HG03571 (cell line): ENCODE measurements at regions not wholly inside any gene's neighbourhood (a gene's known extent, or its start where the extent isn't known, plus 50 kb on each side); places are given as distances from the start of the nearest gene placed in this dataset.
A peak's percentile ranks its signal among the peaks of the same experiment; 100 is the strongest.

Experiments used
- ATAC-seq: cut with Tn5 transposase; IDR thresholded peaks from one replicate; pipeline ENCODE4 v1.9.1; 2021; ENCODE audit not compliant: unreplicated experiment

DNA sequence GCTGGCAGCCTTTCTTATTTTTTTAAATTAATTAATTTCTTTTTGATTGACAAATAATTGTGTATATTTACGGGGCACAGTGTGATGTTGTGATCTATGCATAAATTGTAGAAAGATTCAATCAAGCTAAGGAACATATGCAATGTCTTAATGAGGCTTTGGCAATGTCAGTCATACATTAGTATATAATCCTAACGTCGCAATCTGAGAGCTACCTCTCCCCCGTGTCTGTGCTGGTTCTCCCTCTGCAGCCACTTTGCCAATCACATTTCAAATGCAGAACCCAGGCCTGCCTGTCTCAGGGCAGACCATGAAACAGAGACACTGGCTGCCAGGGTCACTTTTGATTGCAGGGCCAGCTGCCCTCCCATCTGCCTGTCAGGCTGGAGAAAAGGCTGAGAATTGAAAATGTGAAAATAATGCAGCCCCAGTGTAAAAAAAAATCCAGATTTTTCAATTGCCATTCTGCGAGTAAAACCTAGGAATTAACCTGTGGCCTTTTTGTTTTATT lies 56.3 kb downstream of the SLC24A2 start:
- ATAC-seq: no peak

DNA sequence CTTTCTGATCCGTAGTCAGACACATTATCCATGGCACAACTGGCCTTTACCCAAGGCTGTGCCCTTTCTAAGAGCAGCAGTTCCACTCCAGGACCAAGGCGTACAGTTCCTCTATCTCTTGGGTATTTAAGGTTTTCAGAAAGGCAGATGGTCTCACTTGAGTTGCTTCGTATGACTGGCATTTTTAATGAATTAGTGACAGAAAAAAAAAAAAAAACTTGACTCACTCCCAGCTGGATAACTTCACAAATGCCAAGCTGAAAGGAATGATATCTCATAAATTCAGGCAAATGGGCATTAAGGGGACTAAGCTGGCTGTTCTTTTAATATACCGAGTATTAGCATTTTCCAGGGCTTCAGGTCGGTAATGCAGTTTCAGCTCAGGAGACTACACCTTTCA lies 60.7 kb downstream of the SLC24A2 start:
- ATAC-seq: no peak

DNA sequence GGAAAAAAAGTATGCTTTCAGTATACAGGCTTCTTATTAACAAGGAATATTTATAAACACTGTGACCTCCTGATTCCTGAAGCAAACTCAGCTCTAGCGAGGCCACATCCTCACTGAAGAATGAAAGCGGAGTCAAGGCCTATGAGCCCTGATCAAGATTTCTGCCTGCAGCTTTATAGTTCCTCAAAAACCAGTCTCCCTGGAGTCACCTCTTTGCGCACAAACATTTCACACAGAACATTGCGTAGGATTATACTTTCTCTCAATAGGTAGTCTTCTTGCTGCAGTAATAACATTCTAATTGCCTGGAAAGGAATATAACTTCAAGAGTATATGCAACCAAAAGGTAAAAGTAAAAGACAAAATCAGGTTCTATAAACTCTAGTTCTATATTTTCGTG lies 62.9 kb downstream of the SLC24A2 start:
- no peak for ATAC-seq

DNA sequence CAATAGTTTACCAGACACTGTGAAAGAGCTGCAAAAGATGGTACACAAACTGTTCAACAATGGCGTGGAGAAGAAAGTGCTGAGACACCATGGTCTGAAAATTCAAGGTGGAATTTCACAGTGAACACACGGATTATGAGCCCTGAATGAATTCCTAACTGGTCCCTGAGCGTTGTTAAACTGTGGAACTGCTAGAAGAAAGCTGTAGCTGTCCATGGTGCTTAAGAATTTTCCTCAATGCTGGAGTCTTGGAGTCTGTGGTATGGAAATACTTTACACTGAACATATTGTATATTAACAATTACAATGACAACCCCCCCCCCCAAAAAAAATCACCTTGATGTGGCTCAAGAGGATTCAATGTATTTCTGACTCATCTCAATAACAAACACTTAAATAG lies 68.5 kb downstream of the SLC24A2 start:
- no peak for ATAC-seq

DNA sequence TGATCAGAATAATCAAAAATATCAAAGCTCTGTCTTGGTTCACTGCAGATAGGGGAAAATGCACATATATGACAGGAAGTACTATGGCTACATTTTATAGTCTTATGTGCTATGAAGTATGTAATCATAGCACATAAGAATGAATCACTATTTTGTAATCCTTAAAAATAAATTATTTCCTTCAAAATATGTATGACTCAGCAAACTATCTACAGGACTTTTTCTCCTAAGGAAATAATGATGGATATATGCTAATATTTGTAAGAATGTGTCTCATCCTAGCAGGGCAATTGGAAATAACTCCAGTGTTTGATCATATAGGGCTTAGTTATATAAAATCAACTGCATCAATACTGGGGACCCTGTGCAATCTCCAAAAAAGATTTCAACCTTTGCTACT lies 85.1 kb downstream of the SLC24A2 start:
- no peak for ATAC-seq

DNA sequence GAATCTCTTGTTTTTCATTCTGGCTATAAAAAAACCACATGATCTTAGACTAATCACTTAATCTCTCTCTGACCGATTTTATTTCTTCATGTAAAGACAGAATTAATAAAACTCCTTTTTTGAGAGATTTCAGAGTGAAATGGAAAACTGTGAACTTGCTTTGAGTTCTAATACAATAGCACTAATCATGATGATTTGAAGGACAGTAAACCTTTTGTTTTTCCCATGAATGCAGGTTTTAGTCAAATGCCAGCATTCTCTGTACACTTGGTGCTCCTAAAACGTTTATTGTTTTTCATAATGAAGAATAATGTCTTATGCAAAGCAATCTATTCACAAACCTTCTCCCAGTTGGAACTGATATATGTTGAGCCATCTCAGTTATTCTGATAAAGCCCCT lies 86.8 kb downstream of the SLC24A2 start:
- ATAC-seq: no peak

DNA sequence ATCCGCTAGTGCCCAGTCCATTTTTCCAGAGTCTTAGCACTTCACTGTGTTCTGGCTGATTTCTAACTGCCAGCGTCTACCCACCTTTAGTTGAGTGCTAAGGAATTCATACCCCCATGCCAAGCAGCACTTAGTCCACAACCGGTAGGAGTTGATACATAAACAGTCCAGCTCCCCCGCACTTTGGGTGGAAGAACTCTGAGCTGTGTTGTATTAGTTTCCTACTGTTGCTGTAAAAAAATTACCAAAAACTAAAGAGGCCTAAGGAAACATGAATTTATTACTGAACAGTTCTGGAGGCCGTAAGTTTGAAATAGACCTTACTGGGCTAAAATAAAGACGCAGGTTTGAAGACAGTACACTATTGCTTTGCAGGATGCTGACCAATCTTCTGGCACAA lies 87.6 kb downstream of the SLC24A2 start:
- ATAC-seq: no peak

DNA sequence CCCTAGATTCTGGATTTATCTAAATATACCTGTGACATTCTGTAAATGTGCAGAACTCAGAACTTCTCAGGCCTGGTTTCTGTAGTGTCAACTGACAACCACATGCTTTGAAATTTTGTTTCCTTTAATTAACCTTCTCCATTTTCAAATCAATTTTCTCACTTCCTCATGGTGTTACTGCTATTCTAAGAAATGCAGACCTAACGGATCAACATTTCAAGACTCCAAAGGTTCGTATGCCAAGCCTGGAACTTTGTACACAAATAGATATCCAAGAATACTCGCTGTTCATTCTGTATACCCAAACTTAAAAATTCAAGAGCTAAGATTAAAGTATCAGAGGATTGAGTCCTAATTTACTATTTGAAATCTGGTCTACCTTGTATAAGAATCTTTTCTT lies 88.1 kb downstream of the SLC24A2 start:
- no peak for ATAC-seq

DNA sequence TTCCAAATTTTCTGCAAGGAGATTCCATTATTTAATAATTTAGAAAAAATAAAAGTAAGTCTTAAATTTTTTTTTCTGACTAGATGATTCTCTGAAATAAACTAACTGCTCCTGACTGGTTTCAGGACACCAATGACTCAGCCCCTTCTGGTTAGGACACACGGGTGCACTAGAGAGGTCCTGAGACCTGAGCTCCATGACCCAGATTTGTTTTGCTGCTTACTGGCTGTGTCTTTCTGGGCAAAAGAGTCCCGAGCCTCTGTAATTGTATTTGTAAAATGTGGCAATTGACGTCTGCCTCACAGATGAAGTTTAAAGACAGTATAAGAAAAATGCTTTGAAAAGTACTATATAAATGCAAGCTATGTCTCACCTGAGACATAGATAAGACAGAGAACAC lies 89.1 kb downstream of the SLC24A2 start:
- ATAC-seq: no peak

DNA sequence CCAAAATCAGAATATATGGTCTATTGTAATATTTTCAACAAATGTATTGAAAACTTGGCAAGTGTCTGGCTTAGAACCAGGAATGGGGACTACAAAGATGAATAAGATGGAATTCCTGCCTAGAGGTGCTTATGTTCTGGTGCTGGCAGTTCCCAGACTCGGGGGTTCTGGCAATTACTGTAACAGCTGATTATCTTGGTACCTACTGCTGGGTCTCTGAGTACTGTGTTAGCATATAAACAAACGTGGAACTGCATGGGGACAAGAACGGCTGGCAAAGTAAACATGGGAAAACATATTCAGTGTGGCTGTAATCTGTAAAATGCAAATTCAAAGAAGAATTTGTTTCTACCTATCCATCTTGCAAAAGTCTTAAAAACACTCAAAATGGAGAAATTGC lies 89.9 kb downstream of the SLC24A2 start:
- ATAC-seq: no peak

DNA sequence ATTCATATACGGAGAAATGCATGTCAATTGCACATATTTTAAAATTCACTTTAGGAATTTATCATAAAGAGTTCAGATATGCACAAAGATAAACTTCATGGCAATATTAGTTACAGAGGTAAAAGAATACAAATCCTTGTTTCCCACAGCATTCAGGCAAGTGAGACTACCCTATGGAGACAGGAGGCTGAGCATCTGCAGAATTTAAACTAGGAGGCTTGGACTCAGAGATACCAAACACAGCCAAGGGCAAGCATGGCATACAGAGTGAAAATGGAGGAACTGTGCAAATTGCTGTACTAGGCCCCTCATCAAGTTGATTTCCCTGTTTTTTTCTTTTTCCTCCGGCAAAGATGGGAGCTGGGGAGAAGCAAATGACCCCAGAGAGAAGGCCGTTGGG lies 94.2 kb downstream of the SLC24A2 start:
- no peak for ATAC-seq

DNA sequence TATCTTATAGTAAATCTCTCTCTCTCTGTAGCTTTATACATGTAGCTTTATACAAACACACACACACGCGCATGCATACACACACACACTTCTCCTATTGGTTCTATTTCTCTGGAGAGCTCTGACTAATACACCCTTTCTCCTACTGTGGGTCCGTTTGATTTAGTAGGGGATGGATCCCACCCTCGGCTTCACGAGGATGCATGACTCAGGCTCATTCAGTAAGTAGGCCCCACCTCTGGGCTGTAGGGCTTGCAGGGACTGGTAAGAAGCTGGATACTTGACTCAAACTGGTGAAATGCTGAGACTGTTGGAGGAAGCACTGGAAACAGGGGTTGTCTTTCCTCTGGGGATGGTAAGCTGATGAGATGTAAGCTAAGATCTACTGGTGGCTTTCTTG lies 98.7 kb downstream of the SLC24A2 start:
- no peak for ATAC-seq

DNA sequence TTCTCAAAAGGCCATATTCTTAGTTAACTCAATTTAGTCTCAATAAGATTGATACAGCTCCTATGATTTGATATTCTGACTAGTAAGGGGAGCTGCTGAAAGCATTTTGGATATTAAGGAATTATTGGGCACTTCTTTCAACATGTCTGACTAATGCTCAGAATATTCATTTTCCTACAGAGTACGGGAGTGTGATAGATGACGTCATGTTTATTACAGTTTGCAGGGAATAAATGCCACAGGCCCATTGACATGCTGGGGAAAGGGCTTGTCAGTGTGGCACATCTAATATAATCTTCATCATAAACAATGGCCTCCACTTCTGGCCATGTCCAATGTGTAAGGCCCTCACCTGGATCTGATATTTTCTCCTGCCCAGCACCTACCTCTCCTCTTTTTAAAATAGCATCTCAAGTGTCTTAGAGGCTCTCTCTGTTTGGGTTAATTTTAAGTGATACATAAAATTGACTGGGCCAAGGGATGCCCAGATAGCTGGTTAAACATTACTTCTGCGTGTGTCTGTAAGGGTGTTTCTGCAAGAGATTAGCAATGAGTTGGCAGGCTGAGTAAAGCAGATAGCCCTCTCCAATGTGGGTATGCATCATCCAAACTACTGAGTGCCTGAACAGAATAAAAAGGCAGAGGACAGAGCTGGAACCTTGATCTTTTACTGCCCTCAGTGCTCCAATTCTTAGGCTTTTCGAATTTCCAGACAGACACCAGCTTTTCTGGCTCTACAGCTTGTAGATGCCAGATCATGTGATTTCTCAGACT lies 99.3 kb downstream of the SLC24A2 start:
- no peak for ATAC-seq

DNA sequence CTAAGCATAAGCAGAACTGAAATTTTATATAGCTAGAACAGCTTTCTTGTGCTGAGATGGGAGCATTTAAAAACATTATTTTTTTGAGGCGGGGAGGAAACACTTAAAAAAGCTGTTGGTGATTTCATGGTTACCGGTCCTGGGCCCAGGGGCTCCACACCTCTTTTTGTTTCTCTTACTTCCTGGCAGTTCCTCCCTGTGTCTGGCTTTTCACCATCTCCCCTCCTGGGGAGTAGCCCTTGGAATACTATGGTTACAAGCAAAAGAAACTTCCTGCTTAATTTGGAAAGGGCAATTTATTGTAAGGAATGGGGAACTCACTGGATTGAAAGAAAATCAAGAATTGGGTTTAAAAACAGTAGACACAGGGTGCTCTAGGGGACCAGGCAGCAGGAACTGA lies 105.1 kb downstream of the SLC24A2 start:
- ATAC-seq: no peak

DNA sequence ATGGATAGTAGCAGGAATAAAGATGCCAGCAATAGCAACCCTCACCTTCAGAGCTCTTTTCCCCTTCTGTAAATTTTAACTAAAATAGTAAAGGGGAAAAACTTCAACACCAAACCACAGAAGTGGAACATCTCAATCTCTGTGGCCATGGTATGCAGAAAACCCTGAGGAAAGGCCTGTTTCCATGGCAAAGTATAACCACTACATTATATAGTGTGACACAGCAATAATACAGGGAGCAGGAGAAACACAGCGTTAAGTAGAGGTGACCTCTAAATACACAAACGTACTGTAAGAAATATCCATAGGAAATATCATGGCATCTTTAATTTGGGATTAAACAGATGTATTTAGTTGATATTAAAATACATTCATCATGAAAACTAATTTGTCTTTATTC lies 106.4 kb downstream of the SLC24A2 start:
- no peak for ATAC-seq

DNA sequence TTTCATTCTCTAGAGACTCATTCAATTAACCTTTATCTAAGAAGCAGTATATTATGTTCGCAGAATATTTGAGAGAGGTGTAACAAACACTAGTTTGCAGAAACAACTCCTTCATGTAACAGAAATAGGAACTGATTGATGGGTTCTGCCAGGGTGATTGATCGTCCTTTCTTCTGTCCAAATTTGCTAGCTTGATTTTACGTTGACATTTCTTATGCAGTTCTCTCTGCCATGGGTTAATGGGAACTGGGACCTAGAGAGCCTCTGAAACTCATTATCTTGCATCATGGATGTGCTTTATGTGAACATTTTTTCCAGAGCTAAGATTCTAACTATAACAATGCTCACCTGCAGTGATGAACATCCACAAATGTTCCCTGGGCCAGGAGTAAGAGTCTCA lies 107.0 kb downstream of the SLC24A2 start:
- no peak for ATAC-seq

DNA sequence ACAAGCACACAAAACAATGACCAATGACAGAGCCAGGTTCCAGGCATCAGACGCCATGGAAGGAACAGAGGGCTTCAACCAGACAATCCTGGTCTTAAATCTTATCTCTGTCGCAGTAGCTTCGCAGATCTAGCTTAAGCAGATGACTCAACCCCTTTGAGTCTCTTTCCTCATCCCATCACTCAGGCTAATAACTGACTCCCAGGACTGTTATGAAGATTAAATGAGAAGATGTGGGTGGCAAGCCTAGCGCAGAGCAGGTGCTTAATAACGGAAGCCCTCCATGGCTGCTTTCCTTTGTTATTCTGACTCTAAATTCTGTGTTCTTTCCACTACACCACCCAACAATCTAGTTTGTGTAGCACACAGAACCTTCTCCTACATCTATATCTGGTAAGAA lies 110.9 kb downstream of the SLC24A2 start:
- ATAC-seq: no peak

DNA sequence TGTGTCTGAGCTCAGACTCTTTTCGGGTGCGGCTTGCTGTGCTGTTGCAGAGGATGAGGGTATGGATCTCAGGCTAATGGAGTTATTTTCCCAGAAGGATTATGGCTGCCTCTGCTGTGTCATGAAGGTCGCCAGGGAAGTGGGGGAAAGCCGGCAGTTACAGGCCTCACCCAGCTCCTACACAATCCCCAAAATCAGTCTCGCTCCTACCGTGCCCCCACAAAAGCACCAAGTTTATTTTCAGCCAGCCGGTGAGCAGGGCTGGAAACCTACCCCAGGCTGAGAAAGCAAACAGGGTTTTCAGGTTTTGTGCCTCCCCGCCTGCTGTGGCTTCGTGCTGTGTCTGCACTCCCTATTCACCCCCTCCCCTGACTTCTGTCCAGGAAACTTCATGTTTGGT lies 113.3 kb downstream of the SLC24A2 start:
- ATAC-seq: no peak

DNA sequence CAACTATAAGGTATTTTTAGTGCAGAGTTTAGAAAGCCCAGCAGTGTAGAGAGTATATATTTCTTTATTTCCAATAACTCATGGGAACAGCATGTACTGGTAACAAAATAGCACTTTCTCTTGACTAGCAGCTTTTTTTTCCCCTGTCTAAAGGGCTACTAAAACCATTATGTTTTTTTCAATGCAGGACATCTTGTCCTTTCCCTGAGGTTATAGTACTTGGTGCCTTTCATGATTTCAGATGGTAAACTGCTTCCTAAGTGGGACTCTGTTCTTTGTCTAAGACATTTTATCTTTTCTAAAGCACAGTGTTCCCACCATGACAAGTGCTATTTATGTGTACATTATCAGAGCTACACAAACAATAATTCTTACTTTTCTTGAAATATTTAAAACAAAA lies 122.3 kb downstream of the SLC24A2 start:
- ATAC-seq: no peak

DNA sequence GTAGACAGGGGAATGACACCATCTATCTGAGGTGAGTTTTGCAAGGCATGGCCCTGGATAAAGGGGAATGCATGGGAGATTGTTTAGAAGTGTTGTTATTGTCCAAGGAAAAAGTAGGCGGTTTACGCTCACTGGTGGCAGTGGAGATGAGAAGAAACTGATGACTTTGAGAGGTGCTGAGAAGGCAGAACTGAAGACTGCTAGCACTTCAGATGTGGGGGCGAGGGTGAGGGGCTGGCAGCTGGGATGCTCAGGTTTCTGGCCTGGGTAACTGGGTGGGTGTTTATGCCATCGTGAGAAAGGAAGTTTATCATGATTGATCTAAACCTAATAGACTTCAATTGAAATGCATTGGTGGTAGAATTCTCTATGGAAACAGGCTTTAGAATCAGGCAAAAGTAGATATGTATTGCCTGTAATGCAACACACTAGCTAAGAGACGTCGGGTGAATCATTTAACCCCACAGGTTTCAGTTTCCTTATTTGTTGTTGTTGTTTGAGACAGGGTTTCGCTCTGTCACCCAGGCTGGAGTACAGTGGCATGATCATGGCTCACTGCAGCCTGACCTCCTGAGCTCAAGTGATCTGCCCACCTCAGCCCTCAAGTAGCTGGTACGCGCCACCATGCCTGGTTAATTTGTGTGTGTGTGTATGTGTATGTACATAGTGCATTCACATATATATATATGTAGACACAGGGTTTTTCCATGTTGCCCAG lies 123.5 kb downstream of the SLC24A2 start:
- peak; percentile 99 for ATAC-seq

DNA sequence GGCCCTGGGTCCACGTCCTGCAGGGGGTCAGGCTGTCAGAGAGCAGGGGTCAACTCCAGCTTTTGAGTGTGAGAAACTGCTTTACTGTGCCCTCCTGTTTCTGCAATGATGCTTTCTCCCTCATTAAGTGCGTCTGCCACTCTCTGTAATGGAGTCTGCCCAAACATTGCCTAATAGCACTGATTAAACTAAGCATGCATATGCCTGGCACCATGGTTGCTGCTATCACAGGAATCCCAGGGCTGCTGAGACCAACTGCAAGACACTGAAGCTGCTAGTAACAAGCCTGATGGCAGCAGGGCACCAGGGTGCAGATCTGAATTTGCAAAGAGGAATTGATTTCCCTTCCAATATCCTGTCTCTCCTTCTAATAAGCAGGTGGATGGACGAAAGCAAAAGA lies 125.3 kb downstream of the SLC24A2 start:
- no peak for ATAC-seq

DNA sequence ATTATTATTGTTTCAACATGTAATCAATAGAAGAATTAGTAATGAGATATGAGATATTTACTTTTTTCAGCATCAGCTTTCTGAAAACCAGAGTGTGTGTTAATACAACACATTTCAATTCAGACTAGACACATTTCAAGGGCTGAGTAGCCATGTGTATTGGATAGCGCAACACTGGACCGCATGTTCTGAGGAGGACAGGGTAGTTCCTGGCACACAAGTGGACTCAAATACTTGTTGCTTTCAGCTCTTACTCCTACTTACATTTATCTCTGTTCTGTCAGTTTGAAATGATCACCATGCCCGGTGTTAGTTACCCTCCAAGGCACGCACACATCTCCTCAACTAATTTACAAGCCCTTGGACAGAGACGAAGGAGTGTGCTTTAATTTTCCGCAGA lies 126.6 kb downstream of the SLC24A2 start:
- no peak for ATAC-seq

DNA sequence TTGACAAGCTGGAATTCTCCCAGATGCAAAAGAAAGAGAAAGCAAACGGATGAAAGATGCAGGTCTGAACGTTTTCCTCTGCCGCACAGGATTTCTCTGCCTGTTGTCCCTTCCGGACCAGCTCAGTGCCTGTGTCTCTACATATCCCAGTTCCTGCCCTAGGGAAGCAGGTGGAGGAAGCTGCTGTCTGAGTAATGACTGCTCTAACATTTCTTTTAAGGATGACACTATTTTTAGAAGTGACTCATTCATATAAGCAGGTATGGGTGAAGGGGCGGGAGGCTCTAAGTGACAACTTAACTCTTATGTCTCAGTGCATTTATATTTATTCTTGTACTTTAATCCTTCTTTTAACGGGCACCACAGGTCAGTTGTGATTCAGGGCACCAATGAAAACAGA lies 128.8 kb downstream of the SLC24A2 start:
- ATAC-seq: no peak
